ENCODE measurements at regions not wholly inside any gene's neighbourhood (a gene's known extent, or its start where the extent isn't known, plus 50 kb on each side); places are given as distances from the start of the nearest gene placed in this dataset.
"Not testable (repeated sequence)": the region's sequence is repeated elsewhere in the genome, so short reads cannot be mapped to it uniquely, and the experiment has no call there.

- not testable (repeated sequence) for TF ChIP-seq CTCF, POLR2A (IDR thresholded peaks at IDR 0.05)
Measured at GRCh38 chr1:143644035-143644434, 327.8 kb downstream of the FAM72C start.
